OCI-LY3 (cell line): ENCODE measurements at regions not wholly inside any gene's neighbourhood (a gene's known extent, or its start where the extent isn't known, plus 50 kb on each side); places are given as distances from the start of the nearest gene placed in this dataset.
"Not testable (repeated sequence)": the region's sequence is repeated elsewhere in the genome, so short reads cannot be mapped to it uniquely, and the experiment has no call there.

Experiments used
- EZH2phosphoT487 ChIP-seq: fragments of 200-600 bp; shearing (Covaris generic); IDR thresholded peaks from 2 replicates; pipeline ENCODE4 v1.6.1; 2018; ENCODE audit warnings: antibody characterized with exemption, mixed run types, low read depth
- TF ChIP-seq, protein P1 (sequence below): fragments of 200-600, 300-600 bp; sonication (generic); IDR thresholded peaks from 2 replicates; pipeline ENCODE4 v1.5.1; 2014; ENCODE audit warnings: antibody characterized with exemption, low read length, low read depth

DNA sequence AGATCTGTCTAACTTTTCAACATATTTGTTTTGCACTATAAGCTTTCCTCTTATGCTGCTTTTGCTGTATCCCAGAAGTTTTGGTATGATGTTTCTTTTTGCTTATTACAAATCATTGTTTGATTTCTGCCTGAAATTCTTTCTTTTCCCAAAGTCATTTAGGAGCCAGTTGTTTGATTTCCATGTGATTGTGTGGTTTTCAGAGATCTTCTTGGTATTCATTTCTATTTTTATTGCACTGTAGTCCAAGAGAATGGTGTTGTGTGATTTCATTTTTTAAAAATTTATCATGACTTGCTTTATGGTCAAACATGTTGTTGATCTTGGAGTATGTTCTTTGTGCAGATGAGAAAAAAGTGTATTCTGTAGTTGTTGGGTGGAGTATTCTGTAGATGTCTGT, 88.1 kb downstream of the LGALS9B start:
- TF ChIP-seq, protein P1, sequence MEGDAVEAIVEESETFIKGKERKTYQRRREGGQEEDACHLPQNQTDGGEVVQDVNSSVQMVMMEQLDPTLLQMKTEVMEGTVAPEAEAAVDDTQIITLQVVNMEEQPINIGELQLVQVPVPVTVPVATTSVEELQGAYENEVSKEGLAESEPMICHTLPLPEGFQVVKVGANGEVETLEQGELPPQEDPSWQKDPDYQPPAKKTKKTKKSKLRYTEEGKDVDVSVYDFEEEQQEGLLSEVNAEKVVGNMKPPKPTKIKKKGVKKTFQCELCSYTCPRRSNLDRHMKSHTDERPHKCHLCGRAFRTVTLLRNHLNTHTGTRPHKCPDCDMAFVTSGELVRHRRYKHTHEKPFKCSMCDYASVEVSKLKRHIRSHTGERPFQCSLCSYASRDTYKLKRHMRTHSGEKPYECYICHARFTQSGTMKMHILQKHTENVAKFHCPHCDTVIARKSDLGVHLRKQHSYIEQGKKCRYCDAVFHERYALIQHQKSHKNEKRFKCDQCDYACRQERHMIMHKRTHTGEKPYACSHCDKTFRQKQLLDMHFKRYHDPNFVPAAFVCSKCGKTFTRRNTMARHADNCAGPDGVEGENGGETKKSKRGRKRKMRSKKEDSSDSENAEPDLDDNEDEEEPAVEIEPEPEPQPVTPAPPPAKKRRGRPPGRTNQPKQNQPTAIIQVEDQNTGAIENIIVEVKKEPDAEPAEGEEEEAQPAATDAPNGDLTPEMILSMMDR = not testable (repeated sequence)
- TF ChIP-seq EZH2phosphoT487 = not testable (repeated sequence)
